HG02852 (cell line): ENCODE measurements at regions not wholly inside any gene's neighbourhood (a gene's known extent, or its start where the extent isn't known, plus 50 kb on each side); places are given as distances from the start of the nearest gene placed in this dataset.
A peak's percentile ranks its signal among the peaks of the same experiment; 100 is the strongest.

Source experiments
- ATAC-seq: cut with Tn5 transposase; IDR thresholded peaks from one replicate; pipeline ENCODE4 v1.9.1; 2021; ENCODE audit warnings: mild to moderate bottlenecking, moderate library complexity; ENCODE audit not compliant: unreplicated experiment

DNA sequence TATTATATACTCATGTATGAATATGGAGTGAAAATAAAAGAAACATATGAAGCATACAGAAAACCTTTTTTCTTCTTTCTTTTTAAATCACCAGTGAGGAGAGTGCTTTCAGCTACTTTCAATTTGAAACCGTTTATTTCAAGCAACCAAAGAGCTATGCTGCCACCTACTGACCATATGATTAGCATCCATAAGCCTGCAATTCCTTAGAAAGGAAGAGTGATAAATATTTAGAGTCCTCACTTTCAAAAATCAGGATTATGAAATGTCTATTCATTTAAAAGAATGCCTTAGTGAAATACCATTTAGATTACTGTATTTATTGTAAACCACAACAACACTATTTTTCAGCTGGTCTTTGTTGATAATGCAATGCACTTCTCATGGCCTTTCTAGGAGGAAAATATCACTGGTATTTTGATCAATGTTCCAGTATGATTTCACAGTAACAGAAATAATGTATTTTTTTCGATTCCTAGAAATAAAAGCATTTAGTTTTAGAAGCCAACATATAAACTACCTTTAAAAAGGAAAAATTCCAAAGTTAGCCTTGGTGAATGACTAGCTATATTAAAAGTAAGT is 667.6 kb downstream of the PCDH18 start:
- peak; percentile 96 for ATAC-seq

- ATAC-seq, result no peak
Measured at GRCh38 chr4:136863756-136864155, 668.5 kb downstream of the PCDH18 start.

GRCh38 chr4:136862653-136863052 is 669.6 kb downstream of the PCDH18 start:
- ATAC-seq, result no peak

GRCh38 chr4:136861091-136861490 is 671.2 kb downstream of the PCDH18 start:
- no peak for ATAC-seq

DNA sequence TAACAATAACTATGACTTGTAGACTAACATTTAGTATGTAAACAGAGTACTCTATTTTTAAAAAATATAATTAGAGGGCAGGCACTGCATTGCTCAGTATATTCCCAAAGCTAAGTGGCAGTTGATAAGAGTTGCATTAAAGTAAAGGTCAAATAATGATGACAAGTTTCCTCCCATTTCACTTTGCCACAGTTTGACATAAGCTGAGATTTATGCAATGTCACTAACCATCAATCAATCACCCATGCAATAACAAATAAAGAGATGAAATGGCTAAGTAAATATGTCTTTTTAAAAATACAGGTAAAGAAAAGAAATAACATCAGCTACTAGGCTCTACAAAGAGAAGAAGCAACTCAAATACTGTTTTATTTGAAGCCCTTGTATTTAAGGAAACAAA is 673.4 kb downstream of the PCDH18 start:
- no peak for ATAC-seq

DNA sequence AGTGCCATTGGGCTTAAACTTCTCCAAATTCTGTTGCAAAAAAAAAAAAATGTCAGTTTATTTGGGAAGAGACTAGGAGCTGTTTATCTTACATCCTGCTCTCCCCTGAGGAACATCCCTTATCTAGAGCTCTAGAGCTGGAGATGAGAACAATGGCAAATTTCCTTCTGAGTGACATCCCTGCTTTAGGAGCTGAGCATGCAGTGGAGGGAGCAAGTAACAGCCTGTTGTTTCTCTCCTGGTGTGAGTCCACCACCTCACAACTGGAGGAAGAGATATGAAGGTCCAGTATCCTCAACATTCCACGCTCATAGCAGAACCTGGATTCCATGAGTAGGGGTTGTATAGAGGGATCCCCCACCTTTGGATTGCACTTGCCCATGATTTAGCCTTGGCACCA is 676.4 kb downstream of the PCDH18 start:
- ATAC-seq, result no peak

DNA sequence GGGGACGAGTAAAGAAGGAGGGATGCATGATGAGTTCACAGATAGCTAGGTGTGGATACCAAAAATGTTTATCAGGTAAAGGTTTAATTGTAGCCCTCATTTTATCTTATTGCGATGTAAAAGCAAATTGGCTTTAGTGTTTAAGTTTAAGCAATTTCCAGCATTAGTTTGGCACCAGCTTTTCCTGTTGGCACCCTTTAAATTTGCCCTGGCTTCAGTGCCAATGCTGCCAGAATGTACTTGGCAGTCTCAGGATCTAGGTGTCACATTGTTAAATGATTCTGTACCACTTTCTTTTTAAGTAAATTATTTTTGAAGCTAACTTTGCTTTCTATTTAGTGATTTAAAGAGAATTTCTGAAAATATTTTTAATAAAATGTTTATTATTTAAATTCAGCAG is 681.8 kb downstream of the PCDH18 start:
- no peak for ATAC-seq

DNA sequence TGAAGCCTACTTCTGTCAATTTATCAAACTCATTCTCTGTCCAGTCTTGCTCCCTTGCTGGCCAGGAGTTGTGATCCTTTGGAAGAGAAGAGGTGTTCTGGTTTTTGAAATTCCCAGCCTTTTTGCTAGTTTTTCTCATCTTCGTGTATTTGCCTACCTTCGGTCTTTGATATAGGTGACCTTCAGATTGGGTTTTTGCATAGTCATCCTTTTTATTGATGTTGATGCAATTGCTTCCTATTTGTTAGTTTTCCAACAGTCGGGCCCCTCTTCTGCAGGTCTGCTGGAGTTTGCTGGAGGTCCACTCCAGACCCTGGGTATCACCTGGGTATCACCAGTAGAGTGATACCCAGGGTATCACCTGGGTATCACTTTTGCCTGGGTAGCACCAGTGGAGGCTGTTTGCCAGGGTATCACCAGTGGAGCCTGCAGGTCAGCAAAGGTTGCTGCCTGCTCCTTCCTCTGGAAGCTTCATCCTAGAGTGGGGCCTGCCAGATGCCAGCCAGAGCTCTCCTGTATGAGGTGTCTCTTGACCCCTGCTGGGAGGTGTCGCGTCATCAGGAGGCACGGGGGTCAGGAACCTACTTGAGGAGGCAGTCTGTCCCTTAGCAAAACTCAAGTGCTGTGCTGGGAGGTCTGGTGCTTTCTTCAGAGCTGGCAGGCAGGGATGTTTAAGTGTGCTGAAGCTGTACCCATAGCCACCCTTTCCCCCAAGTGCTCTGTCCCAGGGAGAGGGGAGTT is 684.2 kb downstream of the PCDH18 start:
- no peak for ATAC-seq

DNA sequence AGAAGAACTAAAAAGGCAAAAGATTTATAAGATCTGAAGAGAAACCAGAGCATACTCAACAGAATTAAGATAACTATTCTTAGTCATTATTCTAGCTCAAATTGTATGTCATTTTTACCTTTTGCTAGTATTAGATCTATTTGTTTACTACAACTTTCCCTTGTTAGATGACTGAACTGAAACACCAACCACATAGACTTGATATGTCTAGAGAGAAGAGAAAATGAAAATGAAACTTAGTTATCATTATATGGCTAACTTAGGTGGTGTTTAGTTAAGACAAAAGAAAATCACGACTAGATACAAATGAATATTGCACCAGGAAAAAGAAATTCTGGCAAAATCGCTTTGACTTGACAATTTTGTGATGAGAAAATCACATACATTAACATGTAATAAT is 690.8 kb downstream of the PCDH18 start:
- no peak for ATAC-seq

DNA sequence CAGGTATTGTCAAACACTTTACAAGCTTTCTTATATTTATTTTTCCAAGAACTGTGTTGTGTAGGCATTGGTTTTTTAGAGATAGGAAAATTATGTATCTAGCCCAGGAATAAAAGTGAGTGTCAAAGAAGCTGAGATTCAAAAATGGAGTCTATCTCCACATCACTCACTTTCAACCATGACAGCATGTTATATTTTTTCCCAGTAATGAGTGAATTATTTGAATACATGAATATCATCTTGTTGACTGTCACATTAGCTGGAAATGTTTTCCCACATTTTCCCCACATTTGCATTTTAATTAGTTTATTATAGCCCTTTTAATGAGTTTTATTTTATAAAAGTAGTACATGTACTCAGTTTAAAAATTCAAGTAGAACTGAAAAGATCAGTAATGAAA is 693.7 kb downstream of the PCDH18 start:
- no peak for ATAC-seq

DNA sequence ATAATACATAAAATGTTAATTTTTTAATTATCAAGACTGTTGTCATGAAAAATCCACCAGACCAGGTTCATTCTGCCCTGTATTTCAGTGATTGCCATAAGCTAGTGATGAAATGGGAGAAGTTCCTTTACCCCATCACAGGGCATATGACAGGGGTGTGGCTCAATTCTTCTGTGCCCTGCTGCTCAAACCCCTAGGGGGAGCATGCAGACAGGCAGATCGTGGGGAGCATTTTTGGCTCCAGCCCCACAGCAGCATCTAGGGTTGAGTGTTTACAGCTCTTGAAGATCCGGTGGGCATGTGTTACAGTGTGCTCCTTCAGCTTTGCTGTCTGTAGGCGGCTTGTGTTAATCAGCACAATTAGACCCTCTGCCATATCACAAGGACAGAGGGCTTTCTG is 700.7 kb downstream of the PCDH18 start:
- no peak for ATAC-seq

GRCh38 chr4:136829280-136829679 is 703.0 kb downstream of the PCDH18 start:
- no peak for ATAC-seq

DNA sequence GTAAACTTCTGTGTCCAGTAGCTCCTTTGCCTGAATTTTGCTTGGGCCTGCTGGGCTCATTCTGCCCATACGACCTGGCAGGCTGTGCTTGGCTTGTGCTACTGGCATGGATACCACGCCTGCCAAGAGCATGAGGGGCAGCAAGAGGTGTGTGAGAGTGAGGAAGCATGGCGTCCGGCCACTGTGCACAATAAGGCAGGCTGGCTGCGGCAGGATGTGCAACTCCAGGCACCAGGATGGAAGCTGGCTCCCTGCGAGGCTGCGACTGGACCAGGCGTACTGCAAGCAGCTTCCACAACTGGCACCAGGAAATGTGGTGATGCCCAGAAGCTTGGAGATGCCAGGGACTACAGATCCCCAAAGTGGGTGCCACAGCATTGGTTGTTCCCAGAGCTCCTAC is 709.3 kb downstream of the PCDH18 start:
- no peak for ATAC-seq

DNA sequence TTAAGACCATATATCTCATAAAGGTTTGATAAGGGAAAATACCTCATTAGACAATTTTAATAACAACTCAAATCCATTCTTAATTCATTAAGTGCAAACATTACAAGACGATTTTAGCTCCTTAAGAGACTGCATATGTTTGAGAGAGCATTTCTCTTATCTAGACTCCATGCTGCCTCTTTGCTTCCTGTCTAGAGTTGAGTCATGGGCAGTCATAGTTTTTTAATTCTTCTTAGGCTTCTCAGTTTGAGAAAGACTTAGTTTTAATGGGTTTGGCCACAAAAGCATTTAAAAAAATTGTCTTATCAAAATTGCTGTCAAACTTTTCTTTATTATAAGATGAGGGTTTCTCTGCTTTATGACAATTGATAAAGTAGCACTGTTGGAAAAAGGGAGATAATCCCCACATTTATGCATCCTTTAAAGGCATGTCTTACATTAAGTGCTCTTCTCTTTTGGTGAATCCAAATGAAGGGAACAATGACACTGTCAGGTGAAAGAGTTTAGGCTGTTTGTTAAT is 713.4 kb downstream of the PCDH18 start:
- ATAC-seq, result no peak

GRCh38 chr4:136812100-136812880 is 720.0 kb downstream of the PCDH18 start:
- ATAC-seq, result no peak

- ATAC-seq, result no peak
Measured at GRCh38 chr4:136811496-136812077, 720.7 kb downstream of the PCDH18 start.

DNA sequence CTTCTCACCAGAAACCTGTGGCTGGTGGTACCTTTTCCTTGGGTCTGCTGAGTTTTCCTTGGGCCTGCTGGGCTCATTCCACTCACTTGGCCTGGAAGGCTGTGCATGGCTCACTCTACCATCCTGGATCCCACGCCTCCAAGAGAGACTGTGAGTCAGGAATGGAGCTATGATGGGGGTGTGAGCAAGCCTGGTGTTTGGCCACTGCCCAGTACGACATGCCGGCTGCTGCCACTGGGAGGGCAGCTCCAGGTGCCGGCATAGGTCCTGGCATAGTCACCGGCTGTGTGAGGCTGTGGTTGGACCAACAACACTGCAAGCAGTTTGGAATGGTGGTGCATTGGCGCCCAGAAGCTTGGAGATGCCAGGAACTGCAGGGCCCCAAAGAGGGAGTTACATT is 721.7 kb downstream of the PCDH18 start:
- no peak for ATAC-seq

- no peak for ATAC-seq
Measured at GRCh38 chr4:136806844-136807243, 725.5 kb downstream of the PCDH18 start.

DNA sequence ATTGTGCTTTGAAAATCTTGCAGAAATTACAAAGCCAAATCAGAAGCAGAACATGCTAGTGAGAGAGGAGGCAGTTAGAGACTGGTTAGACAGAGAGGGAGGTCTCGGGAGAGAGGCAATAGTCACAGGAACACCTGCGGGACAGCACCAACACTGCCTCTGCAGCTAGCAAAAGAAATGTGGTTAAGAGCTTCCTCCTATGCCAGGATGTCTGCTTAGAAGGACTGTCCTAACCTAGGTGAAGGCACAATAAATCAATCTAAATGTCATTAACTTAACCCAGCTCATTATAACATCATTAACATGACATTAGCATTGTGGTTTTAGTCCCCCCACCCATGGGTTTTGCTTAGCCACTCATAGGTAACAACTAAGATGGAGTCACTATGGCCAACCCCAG is 726.7 kb downstream of the PCDH18 start:
- ATAC-seq, result no peak

- no peak for ATAC-seq
Measured at GRCh38 chr4:136803433-136803832, 728.9 kb downstream of the PCDH18 start.

DNA sequence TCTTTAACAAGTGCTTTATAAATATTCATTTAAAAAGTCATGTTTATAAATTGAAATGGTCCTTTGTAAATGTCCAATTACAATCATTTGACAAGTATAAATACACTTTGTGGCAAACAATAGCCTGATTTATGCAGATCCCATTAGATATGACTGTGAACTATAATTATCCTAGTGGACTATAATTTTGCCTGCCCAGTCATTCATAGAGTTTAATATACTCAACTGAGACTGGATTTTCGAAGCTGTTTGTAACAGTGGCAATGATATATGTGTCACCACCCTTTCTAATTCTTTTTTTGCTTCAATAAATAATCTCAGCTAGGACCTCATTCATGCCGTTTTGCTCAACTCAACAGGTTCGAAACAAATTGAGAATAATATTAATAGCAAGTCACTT is 732.0 kb downstream of the PCDH18 start:
- ATAC-seq, result no peak

- ATAC-seq, result no peak
Measured at GRCh38 chr4:136796953-136797352, 735.3 kb downstream of the PCDH18 start.
